ENCODE measurements at regions not wholly inside any gene's neighbourhood (a gene's known extent, or its start where the extent isn't known, plus 50 kb on each side); places are given as distances from the start of the nearest gene placed in this dataset.

- no TSS peak for BruUV-seq (replicated peaks)
- Histone ChIP-seq H3K27me3 (ENCODE audit: control insufficient read depth in 1 of 2, insufficient read depth in 2 of 2, low read length in 2 of 2) (no peaks in the 10 kb centered on the region), H2AFZ (ENCODE audit: low read length) (no peak overlapping the region), H3K36me3 (replicated peaks in 1 of 2; ENCODE audit: control insufficient read depth in 1 of 2, insufficient read depth in 2 of 2, low read length in 2 of 2) (no peaks in the 10 kb centered on the region), H3K79me2 (ENCODE audit: insufficient read depth, low read length) (no peaks in the 10 kb centered on the region), H3K4me1 (ENCODE audit: insufficient read depth, low read length) (no peaks in the 10 kb centered on the region), H3K4me3 (replicated peaks in 1 of 3; ENCODE audit: insufficient read depth in 1 of 3, low read depth in 2 of 3, low read length in 3 of 3) (no peak overlapping the region), H4K20me1 (ENCODE audit: insufficient read depth, low read length) (no peaks in the 10 kb centered on the region), H3K4me2 (ENCODE audit: low read depth, low read length) (no peak overlapping the region), H3K9me3 (ENCODE audit: low read length) (no peaks in the 10 kb centered on the region; the same call in 1 of the 2 replicates), H3K27ac (ENCODE audit: extremely low read length, insufficient read depth, low read length) (no peak overlapping the region), H3K9ac (ENCODE audit: insufficient read depth, low read depth, low read length) (no peak overlapping the region)
- in situ Hi-C loops (cut with HindIII; ENCODE audit: extremely low pct_ligation_motif_present, low pct_unique_long_range_greater_than_20kb) = no loop called here
- ChIA-PET POLR2A (no interaction called here), CTCF (ENCODE audit: low intra/inter-chr PET ratio, low total read pairs) (no interaction called here)
- intact Hi-C loops (cut with micrococcal nuclease; ENCODE audit: unreplicated experiment) = no loop called here
- DNase-seq (ENCODE audit: low spot score) (no peak), ATAC-seq (no peak), FAIRE-seq (no peak)
- TF ChIP-seq SMARCC2 (IDR thresholded peaks at IDR 0.05) (no peak), U2AF1 (optimal IDR thresholded peaks at IDR 0.05; ENCODE audit: low read depth, low read length) (no peak), FOXA1 (IDR thresholded peaks at IDR 0.05) (no peak), FOXA1 (CRISPR knock-in tag; IDR thresholded peaks at IDR 0.05) (no peak), NAIF1 (CRISPR knock-in tag; IDR thresholded peaks at IDR 0.05; ENCODE audit: borderline replicate concordance) (no peak), DR1 (CRISPR knock-in tag; IDR thresholded peaks at IDR 0.05) (no peak), ZNF292 (CRISPR knock-in tag; IDR thresholded peaks at IDR 0.05; ENCODE audit: borderline replicate concordance, low read depth) (no peak), PHF5A (CRISPR knock-in tag; IDR thresholded peaks at IDR 0.05; ENCODE audit: low read depth, unreplicated experiment) (no peak), ZNF431 (CRISPR knock-in tag; IDR thresholded peaks at IDR 0.05; ENCODE audit: borderline replicate concordance, low read depth) (no peak), SIX4 (CRISPR knock-in tag; IDR thresholded peaks at IDR 0.05) (no peak), KLF9 (CRISPR knock-in tag; IDR thresholded peaks at IDR 0.05; ENCODE audit: low read depth) (no peak), ZKSCAN5 (CRISPR knock-in tag; IDR thresholded peaks at IDR 0.05) (no peak), MYPOP (CRISPR knock-in tag; IDR thresholded peaks at IDR 0.05) (no peak), ZNF33B (CRISPR knock-in tag; IDR thresholded peaks at IDR 0.05) (no peak), MED13 (CRISPR knock-in tag; IDR thresholded peaks at IDR 0.05) (no peak), ZNF577 (CRISPR knock-in tag; IDR thresholded peaks at IDR 0.05; ENCODE audit: borderline replicate concordance, low read depth) (no peak), PRDM4 (CRISPR knock-in tag; IDR thresholded peaks at IDR 0.05; ENCODE audit: borderline replicate concordance) (no peak), REST (IDR thresholded peaks at IDR 0.05; ENCODE audit: borderline replicate concordance in 1 of 2, low read depth in 1 of 2, low read length in 2 of 2) (no peak), AGO2 (optimal IDR thresholded peaks at IDR 0.05; ENCODE audit: low read depth, low read length) (no peak)
Measured at GRCh38 chr5:120320626-120321025, 143.5 kb upstream of the PRR16 start.

Data from HepG2 (cell line).